ENCODE measurements at regions not wholly inside any gene's neighbourhood (a gene's known extent, or its start where the extent isn't known, plus 50 kb on each side); places are given as distances from the start of the nearest gene placed in this dataset.
"Not testable (repeated sequence)": the region's sequence is repeated elsewhere in the genome, so short reads cannot be mapped to it uniquely, and the experiment has no call there.

DNA sequence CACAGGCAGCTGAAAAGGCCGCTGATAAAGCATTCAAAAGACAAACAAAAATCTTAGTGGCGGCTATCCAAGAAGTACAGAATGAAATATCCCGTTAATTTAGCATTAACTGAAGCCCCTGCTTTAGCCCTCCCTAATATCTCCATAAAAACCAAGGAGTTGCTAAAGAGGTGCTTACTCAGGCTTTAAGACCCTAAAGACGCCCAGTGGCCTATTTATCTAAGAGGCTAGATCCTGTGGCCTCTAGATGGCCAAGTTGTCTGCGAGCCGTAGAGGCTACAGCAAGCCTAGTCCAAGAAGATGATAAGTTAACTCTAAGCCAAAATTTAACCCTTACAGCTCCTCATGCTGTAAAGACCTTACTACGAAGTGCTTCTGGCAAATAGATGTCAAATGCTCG is 133.4 kb upstream of the ROPN1B start:
- H3K9me3 ChIP-seq (replicated peaks; ENCODE audit: control insufficient read depth, insufficient read depth, low read depth, low read length); ATAC-seq; H3K9me1 ChIP-seq (ENCODE audit: control insufficient read depth, insufficient read depth, low read length); H3K27me3 ChIP-seq (ENCODE audit: control insufficient read depth in 2 of 2, insufficient read depth in 2 of 2, low read length in 2 of 2); H3K27ac ChIP-seq (ENCODE audit: extremely low read depth, low read depth, low read length); BruUV-seq (replicated peaks); H2AFZ ChIP-seq (ENCODE audit: low read depth, low read length); intact Hi-C loops (cut with micrococcal nuclease); FAIRE-seq; H3K4me3 ChIP-seq; H4K20me1 ChIP-seq (replicated peaks; ENCODE audit: control insufficient read depth, insufficient read depth, low read length); H3K79me2 ChIP-seq (ENCODE audit: control insufficient read depth, insufficient read depth, low read length); CTCF ChIA-PET (ENCODE audit: low intra/inter-chr PET ratio); DNase-seq (ENCODE audit: extremely low read depth in 1 of 4, low spot score in 3 of 4); H3K36me3 ChIP-seq (ENCODE audit: control insufficient read depth, insufficient read depth, low read length); H3K4me2 ChIP-seq (ENCODE audit: insufficient read depth, low read length); POLR2A ChIA-PET; in situ Hi-C loops (cut with MboI); H3K4me1 ChIP-seq (replicated peaks in 1 of 2; ENCODE audit: control insufficient read depth in 2 of 2, insufficient read depth in 2 of 2, low read length in 2 of 2); H3K9ac ChIP-seq (ENCODE audit: insufficient read depth in 1 of 2, low read depth in 2 of 2, low read length in 2 of 2): not testable (repeated sequence)
- 0% methylated on average over 5 of the region's 8 CpGs for WGBS (ENCODE audit: insufficient coverage, low coverage, missing lambda C conversion rate)

DNA sequence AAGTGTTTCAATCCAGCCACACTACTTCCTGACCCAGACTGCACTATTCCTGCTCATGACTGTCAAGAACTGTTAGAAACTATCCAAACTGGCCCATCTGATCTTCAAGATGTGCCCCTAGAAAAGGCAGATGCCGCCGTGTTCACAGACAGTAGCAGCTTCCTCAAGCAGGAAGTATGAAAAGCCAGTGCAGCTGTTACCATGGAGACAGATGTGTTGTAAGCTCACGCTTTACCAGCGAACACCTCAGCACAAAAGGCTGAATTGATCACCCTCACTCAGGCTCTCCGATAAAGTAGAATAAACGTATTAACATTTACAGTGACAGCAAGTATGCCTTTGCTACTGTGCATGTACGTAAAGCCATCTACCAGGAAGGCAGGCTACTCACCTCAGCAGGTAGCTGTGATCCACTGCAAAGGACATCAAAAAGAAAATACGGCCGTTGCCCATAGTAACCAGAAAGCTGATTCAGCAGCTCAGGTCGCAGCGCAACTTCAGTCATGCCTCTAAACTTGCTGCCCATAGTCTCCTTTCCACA is 132.9 kb upstream of the ROPN1B start:
- H3K79me2 ChIP-seq (ENCODE audit: control insufficient read depth, insufficient read depth, low read length); FAIRE-seq; H2AFZ ChIP-seq (ENCODE audit: low read depth, low read length); CTCF ChIA-PET (ENCODE audit: low intra/inter-chr PET ratio); H3K27ac ChIP-seq (ENCODE audit: extremely low read depth, low read depth, low read length); H3K4me1 ChIP-seq (replicated peaks in 1 of 2; ENCODE audit: control insufficient read depth in 2 of 2, insufficient read depth in 2 of 2, low read length in 2 of 2); H3K27me3 ChIP-seq (ENCODE audit: control insufficient read depth in 2 of 2, insufficient read depth in 2 of 2, low read length in 2 of 2); DNase-seq (ENCODE audit: extremely low read depth in 1 of 4, low spot score in 3 of 4); in situ Hi-C loops (cut with MboI); H3K9me1 ChIP-seq (ENCODE audit: control insufficient read depth, insufficient read depth, low read length); H3K4me3 ChIP-seq; BruUV-seq (replicated peaks); H3K36me3 ChIP-seq (ENCODE audit: control insufficient read depth, insufficient read depth, low read length); intact Hi-C loops (cut with micrococcal nuclease); H3K4me2 ChIP-seq (ENCODE audit: insufficient read depth, low read length); H4K20me1 ChIP-seq (replicated peaks; ENCODE audit: control insufficient read depth, insufficient read depth, low read length); ATAC-seq; H3K9ac ChIP-seq (ENCODE audit: insufficient read depth in 1 of 2, low read depth in 2 of 2, low read length in 2 of 2); POLR2A ChIA-PET; H3K9me3 ChIP-seq (replicated peaks; ENCODE audit: control insufficient read depth, insufficient read depth, low read depth, low read length): not testable (repeated sequence)
- TF ChIP-seq RFX1 (IDR thresholded peaks at IDR 0.05) = peak; percentile 58
- WGBS (ENCODE audit: insufficient coverage, low coverage, missing lambda C conversion rate) = 0% methylated on average over 11 of the region's 11 CpGs

DNA sequence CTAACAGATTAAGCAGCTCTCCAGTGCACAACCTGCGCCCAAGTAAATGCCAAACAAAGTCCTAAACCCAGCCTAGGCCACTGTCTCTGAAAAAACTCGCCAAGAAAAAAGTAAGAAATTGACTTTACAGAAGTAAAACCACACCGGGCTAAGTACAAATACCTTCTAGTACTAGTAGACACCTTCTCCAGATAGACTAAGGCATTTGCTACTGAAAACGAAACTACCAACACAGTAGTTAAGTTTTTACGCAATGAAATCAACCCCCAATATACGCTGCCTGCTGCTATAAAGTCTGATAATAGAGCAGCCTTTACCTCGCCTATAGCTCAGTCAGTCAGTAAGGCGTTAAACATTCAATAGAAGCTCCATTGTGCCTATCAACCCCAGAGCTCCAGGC is 132.2 kb upstream of the ROPN1B start:
- H3K9me3 ChIP-seq (replicated peaks; ENCODE audit: control insufficient read depth, insufficient read depth, low read depth, low read length); ATAC-seq; H3K4me2 ChIP-seq (ENCODE audit: insufficient read depth, low read length); H3K9me1 ChIP-seq (ENCODE audit: control insufficient read depth, insufficient read depth, low read length); CTCF ChIA-PET (ENCODE audit: low intra/inter-chr PET ratio); H3K27ac ChIP-seq (ENCODE audit: extremely low read depth, low read depth, low read length); H2AFZ ChIP-seq (ENCODE audit: low read depth, low read length); DNase-seq (ENCODE audit: extremely low read depth in 1 of 4, low spot score in 3 of 4); in situ Hi-C loops (cut with MboI); H3K4me1 ChIP-seq (replicated peaks in 1 of 2; ENCODE audit: control insufficient read depth in 2 of 2, insufficient read depth in 2 of 2, low read length in 2 of 2); intact Hi-C loops (cut with micrococcal nuclease); H3K79me2 ChIP-seq (ENCODE audit: control insufficient read depth, insufficient read depth, low read length); BruUV-seq (replicated peaks); H3K27me3 ChIP-seq (ENCODE audit: control insufficient read depth in 2 of 2, insufficient read depth in 2 of 2, low read length in 2 of 2); POLR2A ChIA-PET; H3K36me3 ChIP-seq (ENCODE audit: control insufficient read depth, insufficient read depth, low read length); H3K4me3 ChIP-seq; H4K20me1 ChIP-seq (replicated peaks; ENCODE audit: control insufficient read depth, insufficient read depth, low read length); H3K9ac ChIP-seq (ENCODE audit: insufficient read depth in 1 of 2, low read depth in 2 of 2, low read length in 2 of 2); FAIRE-seq: not testable (repeated sequence)
- WGBS (ENCODE audit: insufficient coverage, low coverage, missing lambda C conversion rate) = 1% methylated on average over 7 of the region's 8 CpGs

DNA sequence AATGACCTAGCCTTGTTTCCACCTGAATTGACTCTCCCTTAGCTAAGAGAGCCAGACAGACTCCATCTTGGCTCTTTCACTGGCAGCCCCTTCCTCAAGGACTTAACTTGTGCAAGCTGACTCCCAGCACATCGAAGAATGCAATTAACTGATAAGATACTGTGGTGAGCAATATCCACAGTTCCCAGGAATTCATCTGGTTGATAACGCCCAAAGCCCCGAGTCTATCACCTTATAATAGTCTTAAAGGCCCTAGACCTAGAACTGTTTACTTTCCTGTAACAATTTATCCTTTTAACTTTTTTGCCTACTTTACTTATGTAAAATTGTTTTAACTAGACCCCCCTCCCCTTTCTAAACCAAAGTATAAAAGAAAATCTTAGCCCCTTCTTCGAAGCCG is 130.1 kb upstream of the ROPN1B start:
- H2AFZ ChIP-seq (ENCODE audit: low read depth, low read length); BruUV-seq (replicated peaks); POLR2A ChIA-PET; H3K4me1 ChIP-seq (replicated peaks in 1 of 2; ENCODE audit: control insufficient read depth in 2 of 2, insufficient read depth in 2 of 2, low read length in 2 of 2); ATAC-seq; H3K9me1 ChIP-seq (ENCODE audit: control insufficient read depth, insufficient read depth, low read length); DNase-seq (ENCODE audit: extremely low read depth in 1 of 4, low spot score in 3 of 4); H3K4me3 ChIP-seq; H3K79me2 ChIP-seq (ENCODE audit: control insufficient read depth, insufficient read depth, low read length); H3K9me3 ChIP-seq (replicated peaks; ENCODE audit: control insufficient read depth, insufficient read depth, low read depth, low read length); intact Hi-C loops (cut with micrococcal nuclease); H3K4me2 ChIP-seq (ENCODE audit: insufficient read depth, low read length); H3K27ac ChIP-seq (ENCODE audit: extremely low read depth, low read depth, low read length); H3K9ac ChIP-seq (ENCODE audit: insufficient read depth in 1 of 2, low read depth in 2 of 2, low read length in 2 of 2); H4K20me1 ChIP-seq (replicated peaks; ENCODE audit: control insufficient read depth, insufficient read depth, low read length); in situ Hi-C loops (cut with MboI); H3K36me3 ChIP-seq (ENCODE audit: control insufficient read depth, insufficient read depth, low read length); CTCF ChIA-PET (ENCODE audit: low intra/inter-chr PET ratio); H3K27me3 ChIP-seq (ENCODE audit: control insufficient read depth in 2 of 2, insufficient read depth in 2 of 2, low read length in 2 of 2); FAIRE-seq: not testable (repeated sequence)
- 0% methylated on average over 2 of the region's 5 CpGs for WGBS (ENCODE audit: insufficient coverage, low coverage, missing lambda C conversion rate)

Data from K562 (cell line).